PFSK-1 (cell line): ENCODE measurements at regions not wholly inside any gene's neighbourhood (a gene's known extent, or its start where the extent isn't known, plus 50 kb on each side); places are given as distances from the start of the nearest gene placed in this dataset.

Source experiments
- FOXP2 ChIP-seq: optimal IDR thresholded peaks from 2 replicates; pipeline ENCODE3; 2011; ENCODE audit warnings: borderline replicate concordance, control low read depth, inconsistent platforms; ENCODE audit not compliant: insufficient read depth; ENCODE audit errors: extremely low read length, extremely low read depth
- POLR2AphosphoS5 ChIP-seq: IDR thresholded peaks from 2 replicates; pipeline ENCODE4 v1.6.1; 2012; ENCODE audit warnings: low read depth, mild to moderate bottlenecking, control low read depth, low read length, moderate library complexity
- SIN3A ChIP-seq: IDR thresholded peaks from 2 replicates; pipeline ENCODE4 v1.6.1; 2012; ENCODE audit warnings: mild to moderate bottlenecking, low read length, moderate library complexity, borderline replicate concordance; ENCODE audit not compliant: insufficient read depth
- TAF1 ChIP-seq: IDR thresholded peaks from 2 replicates; pipeline ENCODE4 v1.6.1; 2012; ENCODE audit warnings: low read length, control low read depth, borderline replicate concordance; ENCODE audit not compliant: insufficient read depth
- TF ChIP-seq, protein P1 (sequence below), 2 experiments: IDR thresholded peaks; 2 replicates each; pipeline versions ENCODE4 v1.6.1 to v1.8.0; 2011 to 2012; ENCODE audit warnings: low read depth in 2 of 2, low read length in 2 of 2, control low read depth in 1 of 2, inconsistent platforms in 1 of 2, mild to moderate bottlenecking in 1 of 2, moderate library complexity in 1 of 2; ENCODE audit not compliant: insufficient read depth in 1 of 2

DNA sequence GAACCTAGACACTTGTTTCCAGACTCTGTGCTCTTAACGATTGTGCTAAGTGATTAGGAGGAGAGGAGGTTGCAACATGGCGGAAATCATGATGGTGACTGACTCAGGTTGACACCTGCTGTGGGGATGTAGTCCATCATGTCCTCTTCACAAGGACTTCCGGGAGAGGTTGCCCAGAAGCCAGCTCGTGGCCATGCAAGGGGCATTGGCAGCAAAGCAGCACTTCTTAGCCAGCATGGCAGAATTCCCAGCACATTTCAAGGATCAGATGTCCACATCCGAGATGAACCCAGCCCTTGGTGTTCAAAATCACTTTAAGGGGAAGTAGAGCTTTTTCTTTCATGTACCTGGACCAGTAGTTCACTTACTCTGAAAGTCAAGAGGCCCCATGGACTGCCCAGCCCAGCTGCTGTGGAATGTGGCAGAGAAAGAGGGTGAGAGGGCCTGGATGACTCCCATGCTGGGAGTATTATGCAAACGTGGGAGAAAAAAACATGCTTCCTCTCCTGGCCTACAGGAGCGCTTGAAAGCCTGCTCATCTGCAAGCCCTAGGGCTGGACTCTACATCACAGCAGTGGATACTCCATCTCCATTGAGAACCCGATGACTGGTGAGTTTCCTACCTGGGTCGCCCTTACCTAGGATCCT, 65.5 kb downstream of the IRX6 start:
- TF ChIP-seq, protein P1, sequence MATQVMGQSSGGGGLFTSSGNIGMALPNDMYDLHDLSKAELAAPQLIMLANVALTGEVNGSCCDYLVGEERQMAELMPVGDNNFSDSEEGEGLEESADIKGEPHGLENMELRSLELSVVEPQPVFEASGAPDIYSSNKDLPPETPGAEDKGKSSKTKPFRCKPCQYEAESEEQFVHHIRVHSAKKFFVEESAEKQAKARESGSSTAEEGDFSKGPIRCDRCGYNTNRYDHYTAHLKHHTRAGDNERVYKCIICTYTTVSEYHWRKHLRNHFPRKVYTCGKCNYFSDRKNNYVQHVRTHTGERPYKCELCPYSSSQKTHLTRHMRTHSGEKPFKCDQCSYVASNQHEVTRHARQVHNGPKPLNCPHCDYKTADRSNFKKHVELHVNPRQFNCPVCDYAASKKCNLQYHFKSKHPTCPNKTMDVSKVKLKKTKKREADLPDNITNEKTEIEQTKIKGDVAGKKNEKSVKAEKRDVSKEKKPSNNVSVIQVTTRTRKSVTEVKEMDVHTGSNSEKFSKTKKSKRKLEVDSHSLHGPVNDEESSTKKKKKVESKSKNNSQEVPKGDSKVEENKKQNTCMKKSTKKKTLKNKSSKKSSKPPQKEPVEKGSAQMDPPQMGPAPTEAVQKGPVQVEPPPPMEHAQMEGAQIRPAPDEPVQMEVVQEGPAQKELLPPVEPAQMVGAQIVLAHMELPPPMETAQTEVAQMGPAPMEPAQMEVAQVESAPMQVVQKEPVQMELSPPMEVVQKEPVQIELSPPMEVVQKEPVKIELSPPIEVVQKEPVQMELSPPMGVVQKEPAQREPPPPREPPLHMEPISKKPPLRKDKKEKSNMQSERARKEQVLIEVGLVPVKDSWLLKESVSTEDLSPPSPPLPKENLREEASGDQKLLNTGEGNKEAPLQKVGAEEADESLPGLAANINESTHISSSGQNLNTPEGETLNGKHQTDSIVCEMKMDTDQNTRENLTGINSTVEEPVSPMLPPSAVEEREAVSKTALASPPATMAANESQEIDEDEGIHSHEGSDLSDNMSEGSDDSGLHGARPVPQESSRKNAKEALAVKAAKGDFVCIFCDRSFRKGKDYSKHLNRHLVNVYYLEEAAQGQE (IDR thresholded peaks at IDR 0.05; ENCODE audit: insufficient read depth in 1 of 2, low read depth in 2 of 2, low read length in 2 of 2): no peak
- no peak for TF ChIP-seq SIN3A
- TF ChIP-seq TAF1: no peak
- no peak for TF ChIP-seq FOXP2
- no peak for TF ChIP-seq POLR2AphosphoS5

DNA sequence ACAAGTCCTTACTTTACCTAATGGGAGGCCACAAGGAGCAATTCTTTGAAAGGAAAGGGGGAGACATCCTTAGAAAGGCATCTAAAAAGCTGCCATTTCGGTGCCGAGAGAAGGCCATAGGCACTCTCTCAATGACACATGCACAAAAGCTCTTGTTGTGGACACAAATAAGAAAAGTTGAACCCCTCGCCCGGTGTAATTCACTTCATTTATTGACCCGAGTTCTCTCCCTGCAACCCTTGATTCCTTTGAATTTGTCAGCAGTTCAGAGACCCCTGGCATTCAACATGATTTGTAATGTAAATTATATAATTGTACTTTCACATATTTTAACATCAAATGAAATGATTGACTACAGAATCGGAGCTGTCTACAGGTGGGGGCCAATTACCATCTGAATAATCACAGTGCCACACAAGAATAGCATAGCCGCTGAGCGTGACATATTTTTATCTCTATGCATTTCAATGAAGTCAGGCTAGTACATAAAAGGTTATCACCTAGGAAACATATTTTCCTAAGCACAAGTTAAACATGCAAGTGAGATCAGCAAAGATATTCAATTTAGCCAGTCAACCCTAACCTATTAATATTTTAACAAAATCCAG, 66.7 kb downstream of the IRX6 start:
- TF ChIP-seq FOXP2 (no peak), POLR2AphosphoS5 (no peak), SIN3A (no peak), TAF1 (no peak)
- TF ChIP-seq, protein P1 (IDR thresholded peaks at IDR 0.05; ENCODE audit: insufficient read depth in 1 of 2, low read depth in 2 of 2, low read length in 2 of 2): no peak

DNA sequence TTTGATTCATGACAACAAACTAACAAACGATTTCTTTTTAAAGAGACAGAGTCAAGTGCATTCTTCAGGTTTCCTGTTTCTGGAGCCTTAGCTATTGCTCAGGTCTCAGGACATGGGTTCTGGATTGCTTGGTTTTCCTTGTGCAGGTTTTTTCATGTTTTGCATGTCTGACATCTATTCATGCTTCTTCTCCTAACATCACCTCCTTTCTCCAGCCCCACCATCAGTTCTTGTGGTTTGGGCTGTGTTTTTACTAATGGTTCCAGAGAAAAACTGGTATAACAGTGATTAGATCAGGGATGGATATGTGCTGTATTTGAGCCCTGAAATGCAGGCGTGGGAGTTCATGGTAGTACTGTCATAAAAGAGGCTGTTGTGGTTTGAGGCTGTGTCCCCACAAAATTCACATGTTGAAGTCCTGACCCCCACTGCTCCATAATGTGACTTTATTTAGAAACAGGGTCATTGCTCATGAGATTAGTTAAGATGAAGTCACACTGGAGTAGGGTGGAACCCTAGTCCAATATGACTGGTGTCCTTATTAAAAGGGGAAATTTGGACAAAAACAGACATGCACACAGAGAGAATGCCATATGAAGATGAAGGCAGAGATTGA, 67.9 kb downstream of the IRX6 start:
- no peak for TF ChIP-seq SIN3A
- TF ChIP-seq, protein P1 (IDR thresholded peaks at IDR 0.05; ENCODE audit: insufficient read depth in 1 of 2, low read depth in 2 of 2, low read length in 2 of 2): no peak
- TF ChIP-seq FOXP2: no peak
- TF ChIP-seq POLR2AphosphoS5: no peak
- TF ChIP-seq TAF1: no peak

DNA sequence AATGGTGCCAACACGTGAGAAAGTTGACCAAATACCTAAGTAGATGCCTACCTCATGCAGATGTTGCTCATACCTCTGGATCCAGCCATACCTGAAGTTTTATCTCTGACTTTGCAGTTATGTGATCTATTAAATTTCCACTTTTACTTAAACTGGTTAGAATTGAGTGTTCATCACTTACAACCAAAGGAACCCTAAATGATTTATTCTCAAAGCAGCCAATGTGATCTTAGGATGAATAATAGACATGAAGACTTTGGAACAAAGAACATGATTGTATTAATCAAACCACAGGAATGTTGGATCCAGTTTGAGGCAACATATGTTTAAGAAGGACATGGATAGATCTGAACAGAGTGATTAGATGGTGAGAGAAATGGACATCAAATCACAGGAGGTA, 68.7 kb downstream of the IRX6 start:
- TF ChIP-seq FOXP2 (no peak), SIN3A (no peak), POLR2AphosphoS5 (no peak), TAF1 (no peak)
- TF ChIP-seq, protein P1 (IDR thresholded peaks at IDR 0.05; ENCODE audit: insufficient read depth in 1 of 2, low read depth in 2 of 2, low read length in 2 of 2): no peak
